ENCODE measurements at regions not wholly inside any gene's neighbourhood (a gene's known extent, or its start where the extent isn't known, plus 50 kb on each side); places are given as distances from the start of the nearest gene placed in this dataset.

DNA sequence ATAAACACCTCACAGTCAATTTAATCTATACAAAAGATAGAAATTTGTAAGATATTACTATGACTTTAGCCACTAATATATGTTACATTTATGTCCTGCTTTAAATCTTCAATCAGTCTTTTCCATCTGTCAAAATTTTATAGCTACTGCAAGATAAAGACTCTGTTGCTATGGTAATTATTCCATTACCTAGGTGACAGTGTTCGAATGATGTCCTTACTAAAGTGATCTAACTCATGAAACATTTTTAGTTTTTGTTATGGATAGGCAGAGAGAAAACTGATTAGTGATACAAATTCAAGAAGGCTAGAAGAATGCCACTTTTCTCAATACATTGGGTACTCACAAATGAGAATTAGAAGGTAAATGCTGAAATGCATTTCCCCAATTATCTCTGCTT, 359.9 kb upstream of the FSHR start:
- ChIA-PET CTCF (no interaction called here), POLR2A (no interaction called here)
- ATAC-seq (no peak), DNase-seq (ENCODE audit: low read depth, low spot score) (no peak)
- Histone ChIP-seq H3K4me3 (ENCODE audit: low read depth in 2 of 2, low read length in 2 of 2) (no peak overlapping the region), H3K9me3 (ENCODE audit: control insufficient read depth, insufficient read depth, low read depth, low read length) (no peaks in the 10 kb centered on the region), H3K27ac (ENCODE audit: low read length) (no peak overlapping the region), H3K4me1 (ENCODE audit: control insufficient read depth, insufficient read depth, low read length) (no peaks in the 10 kb centered on the region), H3K27me3 (ENCODE audit: control insufficient read depth, insufficient read depth, low read length) (no peaks in the 10 kb centered on the region), H3K36me3 (ENCODE audit: control insufficient read depth, insufficient read depth, low read length) (no peaks in the 10 kb centered on the region)
- TF ChIP-seq, protein P1, sequence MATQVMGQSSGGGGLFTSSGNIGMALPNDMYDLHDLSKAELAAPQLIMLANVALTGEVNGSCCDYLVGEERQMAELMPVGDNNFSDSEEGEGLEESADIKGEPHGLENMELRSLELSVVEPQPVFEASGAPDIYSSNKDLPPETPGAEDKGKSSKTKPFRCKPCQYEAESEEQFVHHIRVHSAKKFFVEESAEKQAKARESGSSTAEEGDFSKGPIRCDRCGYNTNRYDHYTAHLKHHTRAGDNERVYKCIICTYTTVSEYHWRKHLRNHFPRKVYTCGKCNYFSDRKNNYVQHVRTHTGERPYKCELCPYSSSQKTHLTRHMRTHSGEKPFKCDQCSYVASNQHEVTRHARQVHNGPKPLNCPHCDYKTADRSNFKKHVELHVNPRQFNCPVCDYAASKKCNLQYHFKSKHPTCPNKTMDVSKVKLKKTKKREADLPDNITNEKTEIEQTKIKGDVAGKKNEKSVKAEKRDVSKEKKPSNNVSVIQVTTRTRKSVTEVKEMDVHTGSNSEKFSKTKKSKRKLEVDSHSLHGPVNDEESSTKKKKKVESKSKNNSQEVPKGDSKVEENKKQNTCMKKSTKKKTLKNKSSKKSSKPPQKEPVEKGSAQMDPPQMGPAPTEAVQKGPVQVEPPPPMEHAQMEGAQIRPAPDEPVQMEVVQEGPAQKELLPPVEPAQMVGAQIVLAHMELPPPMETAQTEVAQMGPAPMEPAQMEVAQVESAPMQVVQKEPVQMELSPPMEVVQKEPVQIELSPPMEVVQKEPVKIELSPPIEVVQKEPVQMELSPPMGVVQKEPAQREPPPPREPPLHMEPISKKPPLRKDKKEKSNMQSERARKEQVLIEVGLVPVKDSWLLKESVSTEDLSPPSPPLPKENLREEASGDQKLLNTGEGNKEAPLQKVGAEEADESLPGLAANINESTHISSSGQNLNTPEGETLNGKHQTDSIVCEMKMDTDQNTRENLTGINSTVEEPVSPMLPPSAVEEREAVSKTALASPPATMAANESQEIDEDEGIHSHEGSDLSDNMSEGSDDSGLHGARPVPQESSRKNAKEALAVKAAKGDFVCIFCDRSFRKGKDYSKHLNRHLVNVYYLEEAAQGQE (IDR thresholded peaks at IDR 0.05; ENCODE audit: insufficient read depth in 1 of 2, low read depth in 2 of 2, low read length in 1 of 2): no peak
- no peak for TF ChIP-seq SIN3A (IDR thresholded peaks at IDR 0.05; ENCODE audit: borderline replicate concordance, insufficient read depth, low read depth, low read length)
- TF ChIP-seq, protein P2, sequence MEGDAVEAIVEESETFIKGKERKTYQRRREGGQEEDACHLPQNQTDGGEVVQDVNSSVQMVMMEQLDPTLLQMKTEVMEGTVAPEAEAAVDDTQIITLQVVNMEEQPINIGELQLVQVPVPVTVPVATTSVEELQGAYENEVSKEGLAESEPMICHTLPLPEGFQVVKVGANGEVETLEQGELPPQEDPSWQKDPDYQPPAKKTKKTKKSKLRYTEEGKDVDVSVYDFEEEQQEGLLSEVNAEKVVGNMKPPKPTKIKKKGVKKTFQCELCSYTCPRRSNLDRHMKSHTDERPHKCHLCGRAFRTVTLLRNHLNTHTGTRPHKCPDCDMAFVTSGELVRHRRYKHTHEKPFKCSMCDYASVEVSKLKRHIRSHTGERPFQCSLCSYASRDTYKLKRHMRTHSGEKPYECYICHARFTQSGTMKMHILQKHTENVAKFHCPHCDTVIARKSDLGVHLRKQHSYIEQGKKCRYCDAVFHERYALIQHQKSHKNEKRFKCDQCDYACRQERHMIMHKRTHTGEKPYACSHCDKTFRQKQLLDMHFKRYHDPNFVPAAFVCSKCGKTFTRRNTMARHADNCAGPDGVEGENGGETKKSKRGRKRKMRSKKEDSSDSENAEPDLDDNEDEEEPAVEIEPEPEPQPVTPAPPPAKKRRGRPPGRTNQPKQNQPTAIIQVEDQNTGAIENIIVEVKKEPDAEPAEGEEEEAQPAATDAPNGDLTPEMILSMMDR (IDR thresholded peaks at IDR 0.05): no peak
- no peak for TF ChIP-seq TCF7L2 (IDR thresholded peaks at IDR 0.05; ENCODE audit: low read depth, low read length)
- TF ChIP-seq POLR2AphosphoS5 (IDR thresholded peaks at IDR 0.05; ENCODE audit: low read depth, low read length): no peak
- intact Hi-C loops (cut with micrococcal nuclease; ENCODE audit: unreplicated experiment): no loop called here
- no TSS peak for BruUV-seq (replicated peaks)
- in situ Hi-C loops (cut with HindIII; ENCODE audit: low pct_unique_long_range_greater_than_20kb, low sequenced_read_pairs): no loop called here

DNA sequence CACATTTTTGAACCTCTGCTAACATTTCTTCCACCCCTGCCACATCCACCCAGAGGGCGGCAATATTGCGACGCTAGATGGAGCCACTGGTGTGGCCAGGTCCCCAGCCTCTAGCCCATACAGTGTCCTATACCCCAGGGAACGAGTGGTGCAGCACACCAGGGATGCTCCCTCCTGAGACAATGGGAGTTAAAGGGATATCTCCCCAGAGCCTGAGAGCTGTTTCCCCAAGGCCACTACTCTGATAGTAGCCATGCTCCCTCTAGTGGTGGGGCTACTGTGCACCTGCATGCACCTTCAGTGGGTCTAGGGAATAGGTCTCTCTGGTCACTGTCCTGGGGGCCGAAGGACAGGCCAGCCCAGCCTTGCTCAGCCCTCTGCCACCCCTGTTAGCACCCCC, 336.4 kb upstream of the FSHR start:
- ATAC-seq (peak; percentile 45; the same call in 1 of the 2 replicates), DNase-seq (ENCODE audit: low read depth, low spot score) (peak; percentile 12)
- no peaks in the 10 kb centered on the region for H3K4me1 ChIP-seq (ENCODE audit: control insufficient read depth, insufficient read depth, low read length)
- ChIA-PET POLR2A (no interaction called here), CTCF (no interaction called here)
- H3K36me3 ChIP-seq (ENCODE audit: control insufficient read depth, insufficient read depth, low read length): no peaks in the 10 kb centered on the region
- H3K9me3 ChIP-seq (ENCODE audit: control insufficient read depth, insufficient read depth, low read depth, low read length): no peaks in the 10 kb centered on the region
- H3K4me3 ChIP-seq (ENCODE audit: low read depth in 2 of 2, low read length in 2 of 2): no peak overlapping the region
- TF ChIP-seq, protein P2 (IDR thresholded peaks at IDR 0.05): peak; percentile 66
- TF ChIP-seq TCF7L2 (IDR thresholded peaks at IDR 0.05; ENCODE audit: low read depth, low read length): no peak
- intact Hi-C loops (cut with micrococcal nuclease; ENCODE audit: unreplicated experiment): loop anchor here (10.0 kb wide), 1 partner anchor 546 kb away; no protein-coding TSS in a partner anchor
- BruUV-seq (replicated peaks): no TSS peak
- in situ Hi-C loops (cut with HindIII; ENCODE audit: low pct_unique_long_range_greater_than_20kb, low sequenced_read_pairs): no loop called here
- no peaks in the 10 kb centered on the region for H3K27me3 ChIP-seq (ENCODE audit: control insufficient read depth, insufficient read depth, low read length)
- H3K27ac ChIP-seq (ENCODE audit: low read length): no peak overlapping the region

DNA sequence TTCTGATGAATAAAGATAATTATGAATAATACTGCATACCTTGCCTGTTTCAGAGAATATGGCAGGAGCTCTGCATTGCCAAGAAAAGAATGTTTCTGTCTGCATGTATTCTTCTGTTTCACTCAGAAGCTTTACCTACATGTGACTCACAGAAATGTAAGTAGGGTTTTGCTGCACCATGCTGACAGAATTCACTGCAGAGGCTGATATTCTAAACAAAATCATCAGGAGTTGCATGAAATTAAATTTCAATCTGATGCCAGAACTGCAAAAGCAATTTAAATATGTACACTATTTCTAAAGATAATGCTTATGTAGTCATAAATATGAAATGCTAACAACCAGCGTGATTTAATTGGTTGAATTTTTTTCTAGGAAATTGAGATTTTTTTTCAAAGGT, 332.8 kb upstream of the FSHR start:
- ChIA-PET POLR2A (no interaction called here), CTCF (no interaction called here)
- no TSS peak for BruUV-seq (replicated peaks)
- TF ChIP-seq TCF7L2 (IDR thresholded peaks at IDR 0.05; ENCODE audit: low read depth, low read length) (no peak), POLR2AphosphoS5 (IDR thresholded peaks at IDR 0.05; ENCODE audit: low read depth, low read length) (no peak), SIN3A (IDR thresholded peaks at IDR 0.05; ENCODE audit: borderline replicate concordance, insufficient read depth, low read depth, low read length) (no peak)
- TF ChIP-seq, protein P2 (IDR thresholded peaks at IDR 0.05): no peak
- TF ChIP-seq, protein P1 (IDR thresholded peaks at IDR 0.05; ENCODE audit: insufficient read depth in 1 of 2, low read depth in 2 of 2, low read length in 1 of 2): no peak
- DNase-seq (ENCODE audit: low read depth, low spot score) (no peak), ATAC-seq (no peak)
- H3K27ac ChIP-seq (ENCODE audit: low read length): no peak overlapping the region
- no peaks in the 10 kb centered on the region for H3K27me3 ChIP-seq (ENCODE audit: control insufficient read depth, insufficient read depth, low read length)
- no peaks in the 10 kb centered on the region for H3K36me3 ChIP-seq (ENCODE audit: control insufficient read depth, insufficient read depth, low read length)
- H3K4me3 ChIP-seq (ENCODE audit: low read depth in 2 of 2, low read length in 2 of 2): no peak overlapping the region
- in situ Hi-C loops (cut with HindIII; ENCODE audit: low pct_unique_long_range_greater_than_20kb, low sequenced_read_pairs) (no loop called here), intact Hi-C loops (cut with micrococcal nuclease; ENCODE audit: unreplicated experiment) (no loop called here)
- no peaks in the 10 kb centered on the region for H3K9me3 ChIP-seq (ENCODE audit: control insufficient read depth, insufficient read depth, low read depth, low read length)
- H3K4me1 ChIP-seq (ENCODE audit: control insufficient read depth, insufficient read depth, low read length): no peaks in the 10 kb centered on the region

Measured in Panc1 (cell line).